Fibroblast of mammary gland (primary cell): ENCODE measurements at regions not wholly inside any gene's neighbourhood (a gene's known extent, or its start where the extent isn't known, plus 50 kb on each side); places are given as distances from the start of the nearest gene placed in this dataset.

Experiments
- DNase-seq: peaks from one replicate; pipeline ENCODE4 v3.0.0-alpha.2; 2010; ENCODE audit warnings: low read depth
- H3K4me3 ChIP-seq: 2 replicates; pipeline ENCODE4 v1.5.1; 2011; ENCODE audit warnings: low read depth, mild to moderate bottlenecking, low read length, moderate library complexity; ENCODE audit not compliant: control insufficient read depth
- TF ChIP-seq, protein P1 (sequence below): conservative IDR thresholded peaks from 2 replicates; pipeline ENCODE4 v1.5.1; 2011; ENCODE audit warnings: low read depth, low read length, inconsistent platforms; ENCODE audit not compliant: control insufficient read depth, insufficient read depth

DNA sequence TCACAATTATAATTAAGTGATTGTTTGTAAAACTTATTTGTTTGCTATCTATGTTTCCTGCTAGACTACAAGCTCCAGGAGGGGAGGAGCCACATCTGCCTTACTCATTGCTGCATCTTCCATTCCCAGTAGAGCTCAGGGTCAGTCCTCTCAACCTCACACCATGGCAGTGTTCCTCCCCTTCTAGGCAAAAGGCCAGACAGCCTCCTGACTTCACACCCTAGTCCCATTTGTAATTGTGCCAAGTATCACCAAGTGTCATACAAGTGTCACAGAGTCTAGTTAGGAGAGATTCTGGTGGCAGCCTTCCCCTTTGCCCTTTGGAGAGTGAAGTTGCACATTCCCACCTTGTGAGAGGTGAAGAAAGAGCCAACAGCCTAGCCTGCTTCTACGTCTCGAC lies 490.4 kb downstream of the INSC start:
- no peak overlapping the region for H3K4me3 ChIP-seq
- no peak for DNase-seq
- TF ChIP-seq, protein P1, sequence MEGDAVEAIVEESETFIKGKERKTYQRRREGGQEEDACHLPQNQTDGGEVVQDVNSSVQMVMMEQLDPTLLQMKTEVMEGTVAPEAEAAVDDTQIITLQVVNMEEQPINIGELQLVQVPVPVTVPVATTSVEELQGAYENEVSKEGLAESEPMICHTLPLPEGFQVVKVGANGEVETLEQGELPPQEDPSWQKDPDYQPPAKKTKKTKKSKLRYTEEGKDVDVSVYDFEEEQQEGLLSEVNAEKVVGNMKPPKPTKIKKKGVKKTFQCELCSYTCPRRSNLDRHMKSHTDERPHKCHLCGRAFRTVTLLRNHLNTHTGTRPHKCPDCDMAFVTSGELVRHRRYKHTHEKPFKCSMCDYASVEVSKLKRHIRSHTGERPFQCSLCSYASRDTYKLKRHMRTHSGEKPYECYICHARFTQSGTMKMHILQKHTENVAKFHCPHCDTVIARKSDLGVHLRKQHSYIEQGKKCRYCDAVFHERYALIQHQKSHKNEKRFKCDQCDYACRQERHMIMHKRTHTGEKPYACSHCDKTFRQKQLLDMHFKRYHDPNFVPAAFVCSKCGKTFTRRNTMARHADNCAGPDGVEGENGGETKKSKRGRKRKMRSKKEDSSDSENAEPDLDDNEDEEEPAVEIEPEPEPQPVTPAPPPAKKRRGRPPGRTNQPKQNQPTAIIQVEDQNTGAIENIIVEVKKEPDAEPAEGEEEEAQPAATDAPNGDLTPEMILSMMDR = no peak

DNA sequence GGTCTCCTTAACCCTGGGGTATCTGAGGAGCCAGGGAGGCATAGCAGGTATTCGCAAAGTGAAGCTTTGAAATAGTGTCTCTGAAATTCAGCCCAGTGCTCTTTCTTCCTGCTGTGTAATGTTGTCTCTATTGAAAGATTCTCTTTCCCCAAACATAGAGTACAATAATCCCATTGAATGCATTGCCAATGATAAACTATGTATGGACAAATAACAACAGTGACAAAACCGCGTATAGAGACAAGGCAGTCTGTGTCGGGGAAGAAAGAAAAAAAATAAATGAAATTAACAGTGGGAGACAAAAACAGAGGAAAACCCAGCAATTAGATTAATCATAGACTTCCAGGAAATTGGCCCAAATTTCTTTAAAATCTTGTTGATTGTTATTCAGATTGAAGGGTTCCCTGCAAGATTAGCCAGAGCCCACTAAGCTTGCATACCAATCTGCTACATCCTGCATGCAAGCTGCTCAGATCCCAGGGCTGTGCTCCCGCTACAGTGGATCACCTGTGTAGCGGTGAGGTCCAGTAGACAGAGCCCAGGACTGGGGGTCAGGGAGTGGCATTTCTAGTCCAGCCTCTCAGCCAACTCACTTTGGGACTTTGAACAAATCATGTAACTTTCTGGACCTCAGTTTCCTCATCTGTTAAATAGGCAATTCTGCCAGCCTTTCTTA lies 492.8 kb downstream of the INSC start:
- H3K4me3 ChIP-seq = no peak overlapping the region
- TF ChIP-seq, protein P1 = no peak
- no peak for DNase-seq

DNA sequence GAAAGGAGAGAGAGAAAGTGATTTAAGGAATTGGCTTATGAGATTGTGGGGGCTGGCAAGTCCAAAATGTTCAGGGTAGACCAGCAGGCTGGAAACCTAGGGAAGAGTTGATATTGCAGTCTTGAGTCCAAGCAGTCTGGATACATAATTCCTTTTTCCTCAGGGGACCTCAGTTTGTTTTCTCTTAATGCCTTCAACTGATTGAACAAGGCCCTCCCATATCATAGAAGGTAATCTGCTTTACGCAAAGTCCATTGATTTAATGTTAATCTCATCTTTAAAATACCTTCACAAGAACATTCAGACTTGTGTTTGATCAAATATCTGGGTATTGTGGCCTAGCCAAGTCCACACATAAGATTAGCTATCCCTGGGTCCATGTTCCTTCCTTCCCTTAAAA lies 494.7 kb downstream of the INSC start:
- no peak for DNase-seq
- TF ChIP-seq, protein P1 = no peak
- no peak overlapping the region for H3K4me3 ChIP-seq

DNA sequence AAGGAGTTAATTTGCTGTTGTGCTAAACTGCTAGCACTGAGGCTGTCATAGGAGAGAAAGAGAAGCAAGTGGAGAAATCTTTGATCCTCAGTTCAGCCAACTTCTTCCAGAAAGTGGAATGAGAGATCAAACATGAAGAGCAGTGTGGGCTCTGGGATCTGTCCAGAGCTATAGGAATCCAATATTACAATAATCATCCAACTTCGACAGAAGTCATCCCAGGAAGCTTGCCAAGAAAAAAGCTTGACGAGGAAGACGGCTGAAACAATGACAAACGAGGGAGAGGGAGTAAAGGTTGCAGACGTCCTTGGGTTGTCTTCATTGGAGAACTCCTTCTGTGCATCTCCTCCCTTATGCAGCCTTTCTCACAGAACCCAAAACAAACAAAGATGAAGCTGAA lies 496.2 kb downstream of the INSC start:
- no peak overlapping the region for H3K4me3 ChIP-seq
- DNase-seq = no peak
- TF ChIP-seq, protein P1 = no peak

DNA sequence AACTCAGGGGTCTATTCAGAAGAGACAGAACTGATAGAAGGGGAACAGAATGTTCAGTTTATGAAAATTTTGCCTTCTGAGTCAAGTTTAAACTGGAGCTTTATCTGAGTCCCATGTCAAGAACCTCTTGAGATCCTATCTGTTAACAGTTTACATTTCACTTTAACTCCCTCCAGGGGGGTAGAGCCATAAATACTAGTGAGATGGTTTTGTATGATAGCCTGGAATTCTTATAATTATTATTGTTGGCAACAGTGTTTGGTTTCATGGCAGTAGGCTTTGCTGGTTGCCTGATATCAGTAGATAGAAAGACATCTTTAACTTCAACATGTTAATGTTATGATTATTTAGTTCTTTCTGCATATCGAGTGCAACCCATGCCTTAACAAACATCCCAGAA lies 498.5 kb downstream of the INSC start:
- H3K4me3 ChIP-seq = no peak overlapping the region
- no peak for DNase-seq
- TF ChIP-seq, protein P1 = no peak

- TF ChIP-seq, protein P1 = no peak
- no peak for DNase-seq
- H3K4me3 ChIP-seq = no peak overlapping the region
These were observed 499.1 kb downstream of the INSC start for GRCh38 chr11:15613789-15614188.
